GM19397 (cell line): ENCODE measurements at regions not wholly inside any gene's neighbourhood (a gene's known extent, or its start where the extent isn't known, plus 50 kb on each side); places are given as distances from the start of the nearest gene placed in this dataset.

ENCODE experiments used
- ATAC-seq: cut with Tn5 transposase; IDR thresholded peaks from one replicate; pipeline ENCODE4 v1.9.1; 2021; ENCODE audit warnings: mild to moderate bottlenecking, moderate library complexity; ENCODE audit not compliant: unreplicated experiment

GRCh38 chr18:67926929-67927864 is 410.7 kb upstream of the DSEL start:
- no peak for ATAC-seq

- ATAC-seq, result no peak
These were observed 408.1 kb upstream of the DSEL start for GRCh38 chr18:67924656-67925055.

GRCh38 chr18:67919316-67919715 is 402.8 kb upstream of the DSEL start:
- no peak for ATAC-seq

- no peak for ATAC-seq
These were observed 399.6 kb upstream of the DSEL start for GRCh38 chr18:67916097-67916496.

- no peak for ATAC-seq
These were observed 396.5 kb upstream of the DSEL start for GRCh38 chr18:67913040-67913439.

- no peak for ATAC-seq
These were observed 385.1 kb upstream of the DSEL start for GRCh38 chr18:67901573-67901972.

- ATAC-seq, result no peak
These were observed 379.9 kb upstream of the DSEL start for GRCh38 chr18:67896451-67896850.

- ATAC-seq, result no peak
These were observed 377.4 kb upstream of the DSEL start for GRCh38 chr18:67893916-67894315.

GRCh38 chr18:67876871-67877270 is 360.4 kb upstream of the DSEL start:
- ATAC-seq, result no peak

GRCh38 chr18:67875944-67876343 is 359.4 kb upstream of the DSEL start:
- no peak for ATAC-seq

GRCh38 chr18:67875060-67875459 is 358.5 kb upstream of the DSEL start:
- no peak for ATAC-seq

GRCh38 chr18:67865400-67865799 is 348.9 kb upstream of the DSEL start:
- ATAC-seq, result no peak

GRCh38 chr18:67864677-67865340 is 348.3 kb upstream of the DSEL start:
- ATAC-seq, result no peak

- no peak for ATAC-seq
These were observed 345.5 kb upstream of the DSEL start for GRCh38 chr18:67862069-67862468.

GRCh38 chr18:67854340-67854739 is 337.8 kb upstream of the DSEL start:
- no peak for ATAC-seq

GRCh38 chr18:67846422-67847098 is 330.0 kb upstream of the DSEL start:
- no peak for ATAC-seq

- ATAC-seq, result no peak
These were observed 328.5 kb upstream of the DSEL start for GRCh38 chr18:67845035-67845434.

- no peak for ATAC-seq
These were observed 323.9 kb upstream of the DSEL start for GRCh38 chr18:67840379-67840778.

GRCh38 chr18:67818432-67818831 is 301.9 kb upstream of the DSEL start:
- ATAC-seq, result no peak

- ATAC-seq, result no peak
These were observed 298.8 kb upstream of the DSEL start for GRCh38 chr18:67815280-67815679.

GRCh38 chr18:67813380-67814028 is 297.0 kb upstream of the DSEL start:
- no peak for ATAC-seq
